WTC11 (cell line): ENCODE measurements at regions not wholly inside any gene's neighbourhood (a gene's known extent, or its start where the extent isn't known, plus 50 kb on each side); places are given as distances from the start of the nearest gene placed in this dataset.

Experiments used
- ATAC-seq: fragments of 200-7000 bp; cut with Tn5 transposase; 2 replicates; pipeline ENCODE4 v1.10.0; 2021; ENCODE audit warnings: mild to moderate bottlenecking, moderate library complexity
- CTCF ChIA-PET: fragments of 300-600 bp; sonication (Branson Sonifier 250); formaldehyde crosslinking; loops from one replicate; lab custom pipeline; 2021; ENCODE audit warnings: antibody characterized with exemption; lab: Charles Lee
- POLR2A ChIA-PET: fragments of 350-600 bp; sonication (Branson Sonifier 250); formaldehyde crosslinking; loops from one replicate; lab custom pipeline; 2021; ENCODE audit warnings: antibody characterized with exemption; lab: Charles Lee
- DNase-seq: peaks from one replicate; pipeline ENCODE4 v3.0.0; 2021; ENCODE audit warnings: low spot score
- H3K27ac Mint-ChIP-seq: 2 replicates; pipeline ENCODE4 v1.8.0; 2021; ENCODE audit warnings: mixed read lengths
- H3K27me3 Mint-ChIP-seq: 2 replicates; pipeline ENCODE4 v1.8.0; 2021; ENCODE audit warnings: low read depth, mild to moderate bottlenecking, moderate library complexity, mixed read lengths
- H3K36me3 Mint-ChIP-seq: 2 replicates; pipeline ENCODE4 v1.8.0; 2021; ENCODE audit warnings: mixed read lengths
- H3K4me1 Mint-ChIP-seq: 2 replicates; pipeline ENCODE4 v1.8.0; 2022; ENCODE audit warnings: mixed read lengths
- H3K4me3 Mint-ChIP-seq: 2 replicates; pipeline ENCODE4 v1.8.0; 2021; ENCODE audit warnings: mild to moderate bottlenecking, moderate library complexity, mixed read lengths
- H3K9me3 Mint-ChIP-seq: 2 replicates; pipeline ENCODE4 v1.8.0; 2021; ENCODE audit warnings: mixed read lengths
- ELF4 ChIP-seq: sonication (generic); formaldehyde crosslinking; IDR thresholded peaks from 2 replicates; pipeline ENCODE4 v1.8.1; 2022; ENCODE audit warnings: low read depth, mild to moderate bottlenecking, moderate library complexity, missing genetic modification reagents
- ETV6 ChIP-seq: sonication (generic); formaldehyde crosslinking; IDR thresholded peaks from 2 replicates; pipeline ENCODE4 v1.8.1; 2022; ENCODE audit warnings: mild to moderate bottlenecking, missing genetic modification reagents
- FOXJ3 ChIP-seq: sonication (generic); formaldehyde crosslinking; IDR thresholded peaks from 2 replicates; pipeline ENCODE4 v1.9.0; 2021; ENCODE audit warnings: missing genetic modification reagents, mild to moderate bottlenecking, borderline replicate concordance
- FOXK1 ChIP-seq: sonication (generic); formaldehyde crosslinking; IDR thresholded peaks from 2 replicates; pipeline ENCODE4 v1.8.0; 2022; ENCODE audit warnings: mild to moderate bottlenecking, moderate library complexity, missing genetic modification reagents
- FOXP1 ChIP-seq: sonication (generic); formaldehyde crosslinking; IDR thresholded peaks from 2 replicates; pipeline ENCODE4 v1.8.0; 2022; ENCODE audit warnings: missing genetic modification reagents, mild to moderate bottlenecking, moderate library complexity, borderline replicate concordance
- MXD4 ChIP-seq: fragments of 250-450 bp; sonication (Bioruptor Pico); IDR thresholded peaks from 2 replicates; pipeline ENCODE4 v1.8.0; 2021; ENCODE audit warnings: mild to moderate bottlenecking, moderate library complexity, borderline replicate concordance
- NFE2L1 ChIP-seq: sonication (generic); formaldehyde crosslinking; IDR thresholded peaks from 2 replicates; pipeline ENCODE4 v1.8.1; 2023; ENCODE audit warnings: missing genetic modification reagents
- NR3C1 ChIP-seq: sonication (generic); formaldehyde crosslinking; conservative IDR thresholded peaks from 2 replicates; pipeline ENCODE4 v1.8.1; 2023; ENCODE audit warnings: low read depth, mild to moderate bottlenecking, missing genetic modification reagents
- SMAD3 ChIP-seq: sonication (generic); formaldehyde crosslinking; IDR thresholded peaks from 2 replicates; pipeline ENCODE4 v1.8.0; 2022; ENCODE audit warnings: missing genetic modification reagents, mild to moderate bottlenecking, borderline replicate concordance
- TEAD4 ChIP-seq: sonication (generic); formaldehyde crosslinking; IDR thresholded peaks from 2 replicates; pipeline ENCODE4 v1.8.0; 2022; ENCODE audit warnings: mild to moderate bottlenecking, missing genetic modification reagents
- TP53 ChIP-seq: sonication (generic); formaldehyde crosslinking; IDR thresholded peaks from 2 replicates; pipeline ENCODE4 v1.8.1; 2023; ENCODE audit warnings: mild to moderate bottlenecking, missing genetic modification reagents
- ZBTB21 ChIP-seq: sonication (generic); formaldehyde crosslinking; IDR thresholded peaks from 2 replicates; pipeline ENCODE4 v1.8.1; 2023; ENCODE audit warnings: mild to moderate bottlenecking, missing genetic modification reagents, borderline replicate concordance
- ZNF263 ChIP-seq: sonication (generic); formaldehyde crosslinking; IDR thresholded peaks from 2 replicates; pipeline ENCODE4 v1.8.1; 2022; ENCODE audit warnings: low read depth, mild to moderate bottlenecking, moderate library complexity, missing genetic modification reagents
- TF ChIP-seq, protein P1 (sequence below): sonication (generic); formaldehyde crosslinking; IDR thresholded peaks from 2 replicates; pipeline ENCODE4 v1.8.1; 2023; ENCODE audit warnings: mild to moderate bottlenecking, missing genetic modification reagents
- TF ChIP-seq, protein P2 (sequence below): sonication (generic); formaldehyde crosslinking; IDR thresholded peaks from 2 replicates; pipeline ENCODE4 v1.8.1; 2023; ENCODE audit warnings: mild to moderate bottlenecking, moderate library complexity, missing genetic modification reagents
- TF ChIP-seq, protein P3 (sequence below): sonication (generic); formaldehyde crosslinking; IDR thresholded peaks from 2 replicates; pipeline ENCODE4 v1.8.1; 2022; ENCODE audit warnings: mild to moderate bottlenecking, moderate library complexity, missing genetic modification reagents
- TF ChIP-seq, protein P4 (sequence below): sonication (generic); formaldehyde crosslinking; IDR thresholded peaks from 2 replicates; pipeline ENCODE4 v1.8.1; 2022; ENCODE audit warnings: missing genetic modification reagents, borderline replicate concordance
- TF ChIP-seq, protein P5 (sequence below): sonication (generic); formaldehyde crosslinking; IDR thresholded peaks from 2 replicates; pipeline ENCODE4 v1.8.0; 2022; ENCODE audit warnings: mild to moderate bottlenecking, missing genetic modification reagents
- TF ChIP-seq, protein P6 (sequence below): sonication (generic); formaldehyde crosslinking; IDR thresholded peaks from 2 replicates; pipeline ENCODE4 v1.8.0; 2022; ENCODE audit warnings: mild to moderate bottlenecking, missing genetic modification reagents
- TF ChIP-seq, protein P7 (sequence below): fragments of 250-450 bp; sonication (Bioruptor Pico); IDR thresholded peaks from 2 replicates; pipeline ENCODE4 v1.9.0; 2021; ENCODE audit warnings: mild to moderate bottlenecking
- TF ChIP-seq, protein P8 (sequence below): sonication (generic); formaldehyde crosslinking; IDR thresholded peaks from 2 replicates; pipeline ENCODE4 v1.8.1; 2022; ENCODE audit warnings: low read depth, missing genetic modification reagents, borderline replicate concordance
- TF ChIP-seq, protein P9 (sequence below): sonication (generic); formaldehyde crosslinking; IDR thresholded peaks from 2 replicates; pipeline ENCODE4 v1.8.0; 2022; ENCODE audit warnings: mild to moderate bottlenecking, missing genetic modification reagents
- TF ChIP-seq, protein P10 (sequence below): sonication (generic); formaldehyde crosslinking; IDR thresholded peaks from 2 replicates; pipeline ENCODE4 v1.8.0; 2023; ENCODE audit warnings: missing genetic modification reagents

DNA sequence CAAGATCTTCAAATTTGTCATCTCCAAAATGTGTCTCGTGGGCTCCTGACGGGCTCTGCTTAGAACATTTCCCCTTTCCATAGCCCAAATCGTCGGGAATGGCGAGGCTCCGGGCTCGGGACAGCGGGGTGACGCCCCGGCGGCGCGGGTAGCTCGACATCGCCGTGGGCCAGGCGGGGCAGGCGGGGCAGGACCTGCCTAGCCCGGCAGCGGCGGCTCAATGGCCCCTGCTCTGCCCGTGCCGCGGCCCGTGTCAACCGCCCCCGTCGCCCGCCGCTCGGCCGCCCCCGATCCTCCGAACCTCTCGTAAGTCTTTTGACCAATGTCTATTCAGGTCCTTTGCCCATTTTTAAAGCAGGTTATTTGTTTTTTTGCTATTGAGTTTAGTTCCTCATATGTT is 111.2 kb downstream of the PMAIP1 start:
- Mint-ChIP-seq H3K9me3 (peaks cover 35% of the 10 kb centered on the region), H3K4me1 (0 out of 2 replicates have a peak, but pooled peaks cover 7% of the 10 kb centered on the region), H3K27ac (no peak overlapping the region), H3K36me3 (peaks cover 26% of the 10 kb centered on the region), H3K4me3 (no peak overlapping the region), H3K27me3 (no peaks in the 10 kb centered on the region)
- TF ChIP-seq, protein P1, sequence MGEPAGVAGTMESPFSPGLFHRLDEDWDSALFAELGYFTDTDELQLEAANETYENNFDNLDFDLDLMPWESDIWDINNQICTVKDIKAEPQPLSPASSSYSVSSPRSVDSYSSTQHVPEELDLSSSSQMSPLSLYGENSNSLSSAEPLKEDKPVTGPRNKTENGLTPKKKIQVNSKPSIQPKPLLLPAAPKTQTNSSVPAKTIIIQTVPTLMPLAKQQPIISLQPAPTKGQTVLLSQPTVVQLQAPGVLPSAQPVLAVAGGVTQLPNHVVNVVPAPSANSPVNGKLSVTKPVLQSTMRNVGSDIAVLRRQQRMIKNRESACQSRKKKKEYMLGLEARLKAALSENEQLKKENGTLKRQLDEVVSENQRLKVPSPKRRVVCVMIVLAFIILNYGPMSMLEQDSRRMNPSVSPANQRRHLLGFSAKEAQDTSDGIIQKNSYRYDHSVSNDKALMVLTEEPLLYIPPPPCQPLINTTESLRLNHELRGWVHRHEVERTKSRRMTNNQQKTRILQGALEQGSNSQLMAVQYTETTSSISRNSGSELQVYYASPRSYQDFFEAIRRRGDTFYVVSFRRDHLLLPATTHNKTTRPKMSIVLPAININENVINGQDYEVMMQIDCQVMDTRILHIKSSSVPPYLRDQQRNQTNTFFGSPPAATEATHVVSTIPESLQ (CRISPR knock-in tag): no peak
- TF ChIP-seq, protein P2, sequence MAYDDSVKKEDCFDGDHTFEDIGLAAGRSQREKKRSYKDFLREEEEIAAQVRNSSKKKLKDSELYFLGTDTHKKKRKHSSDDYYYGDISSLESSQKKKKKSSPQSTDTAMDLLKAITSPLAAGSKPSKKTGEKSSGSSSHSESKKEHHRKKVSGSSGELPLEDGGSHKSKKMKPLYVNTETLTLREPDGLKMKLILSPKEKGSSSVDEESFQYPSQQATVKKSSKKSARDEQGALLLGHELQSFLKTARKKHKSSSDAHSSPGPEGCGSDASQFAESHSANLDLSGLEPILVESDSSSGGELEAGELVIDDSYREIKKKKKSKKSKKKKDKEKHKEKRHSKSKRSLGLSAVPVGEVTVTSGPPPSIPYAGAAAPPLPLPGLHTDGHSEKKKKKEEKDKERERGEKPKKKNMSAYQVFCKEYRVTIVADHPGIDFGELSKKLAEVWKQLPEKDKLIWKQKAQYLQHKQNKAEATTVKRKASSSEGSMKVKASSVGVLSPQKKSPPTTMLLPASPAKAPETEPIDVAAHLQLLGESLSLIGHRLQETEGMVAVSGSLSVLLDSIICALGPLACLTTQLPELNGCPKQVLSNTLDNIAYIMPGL: no peak
- TF ChIP-seq ELF4 (CRISPR knock-in tag) (no peak), FOXK1 (CRISPR knock-in tag) (no peak)
- DNase-seq (no peak), ATAC-seq (no peak)
- POLR2A ChIA-PET: no interaction called here
- CTCF ChIA-PET: interaction anchor here (0.8 kb wide), 1 partner anchor 15 kb away, joined by 3 read pairs; no protein-coding TSS in a partner anchor

DNA sequence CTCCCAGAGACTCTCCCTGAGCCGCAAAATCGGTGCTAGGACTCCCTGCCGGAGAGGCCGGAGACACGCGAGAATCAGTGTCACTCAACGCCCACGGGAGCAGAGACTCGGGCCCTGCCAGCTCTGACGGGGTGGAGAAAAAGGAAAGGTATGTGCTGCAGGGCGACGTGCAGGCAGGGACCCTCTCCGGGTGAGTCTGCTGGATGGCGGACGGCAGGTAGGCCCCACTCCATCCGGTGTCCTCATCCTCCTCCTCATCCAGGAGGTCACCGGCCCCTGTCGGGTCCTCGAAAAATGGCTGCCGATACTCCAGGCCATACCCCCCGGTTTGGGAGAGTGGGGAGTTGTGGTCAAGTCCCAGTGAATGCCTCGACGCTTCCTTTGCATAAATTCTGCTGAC is 110.7 kb downstream of the PMAIP1 start:
- no peaks in the 10 kb centered on the region for H3K27me3 Mint-ChIP-seq
- H3K4me3 Mint-ChIP-seq: no peak overlapping the region
- peaks cover 26% of the 10 kb centered on the region for H3K36me3 Mint-ChIP-seq
- DNase-seq (no peak), ATAC-seq (no peak)
- TF ChIP-seq, protein P3, sequence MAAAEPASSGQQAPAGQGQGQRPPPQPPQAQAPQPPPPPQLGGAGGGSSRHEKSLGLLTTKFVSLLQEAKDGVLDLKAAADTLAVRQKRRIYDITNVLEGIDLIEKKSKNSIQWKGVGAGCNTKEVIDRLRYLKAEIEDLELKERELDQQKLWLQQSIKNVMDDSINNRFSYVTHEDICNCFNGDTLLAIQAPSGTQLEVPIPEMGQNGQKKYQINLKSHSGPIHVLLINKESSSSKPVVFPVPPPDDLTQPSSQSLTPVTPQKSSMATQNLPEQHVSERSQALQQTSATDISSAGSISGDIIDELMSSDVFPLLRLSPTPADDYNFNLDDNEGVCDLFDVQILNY (CRISPR knock-in tag): no peak
- TF ChIP-seq ZNF263 (CRISPR knock-in tag) (no peak), TEAD4 (CRISPR knock-in tag) (no peak), ETV6 (CRISPR knock-in tag) (no peak), FOXP1 (CRISPR knock-in tag) (no peak), FOXJ3 (CRISPR knock-in tag) (no peak), NR3C1 (no peak), MXD4 (CRISPR knock-in tag) (no peak), ZBTB21 (CRISPR knock-in tag) (no peak), TP53 (CRISPR knock-in tag) (no peak), SMAD3 (CRISPR knock-in tag) (no peak), NFE2L1 (no peak)
- TF ChIP-seq, protein P4, sequence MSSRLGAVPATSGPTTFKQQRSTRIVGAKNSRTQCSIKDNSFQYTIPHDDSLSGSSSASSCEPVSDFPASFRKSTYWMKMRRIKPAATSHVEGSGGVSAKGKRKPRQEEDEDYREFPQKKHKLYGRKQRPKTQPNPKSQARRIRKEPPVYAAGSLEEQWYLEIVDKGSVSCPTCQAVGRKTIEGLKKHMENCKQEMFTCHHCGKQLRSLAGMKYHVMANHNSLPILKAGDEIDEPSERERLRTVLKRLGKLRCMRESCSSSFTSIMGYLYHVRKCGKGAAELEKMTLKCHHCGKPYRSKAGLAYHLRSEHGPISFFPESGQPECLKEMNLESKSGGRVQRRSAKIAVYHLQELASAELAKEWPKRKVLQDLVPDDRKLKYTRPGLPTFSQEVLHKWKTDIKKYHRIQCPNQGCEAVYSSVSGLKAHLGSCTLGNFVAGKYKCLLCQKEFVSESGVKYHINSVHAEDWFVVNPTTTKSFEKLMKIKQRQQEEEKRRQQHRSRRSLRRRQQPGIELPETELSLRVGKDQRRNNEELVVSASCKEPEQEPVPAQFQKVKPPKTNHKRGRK (CRISPR knock-in tag): no peak
- TF ChIP-seq, protein P5, sequence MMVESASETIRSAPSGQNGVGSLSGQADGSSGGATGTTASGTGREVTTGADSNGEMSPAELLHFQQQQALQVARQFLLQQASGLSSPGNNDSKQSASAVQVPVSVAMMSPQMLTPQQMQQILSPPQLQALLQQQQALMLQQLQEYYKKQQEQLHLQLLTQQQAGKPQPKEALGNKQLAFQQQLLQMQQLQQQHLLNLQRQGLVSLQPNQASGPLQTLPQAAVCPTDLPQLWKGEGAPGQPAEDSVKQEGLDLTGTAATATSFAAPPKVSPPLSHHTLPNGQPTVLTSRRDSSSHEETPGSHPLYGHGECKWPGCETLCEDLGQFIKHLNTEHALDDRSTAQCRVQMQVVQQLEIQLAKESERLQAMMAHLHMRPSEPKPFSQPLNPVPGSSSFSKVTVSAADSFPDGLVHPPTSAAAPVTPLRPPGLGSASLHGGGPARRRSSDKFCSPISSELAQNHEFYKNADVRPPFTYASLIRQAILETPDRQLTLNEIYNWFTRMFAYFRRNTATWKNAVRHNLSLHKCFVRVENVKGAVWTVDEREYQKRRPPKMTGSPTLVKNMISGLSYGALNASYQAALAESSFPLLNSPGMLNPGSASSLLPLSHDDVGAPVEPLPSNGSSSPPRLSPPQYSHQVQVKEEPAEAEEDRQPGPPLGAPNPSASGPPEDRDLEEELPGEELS (CRISPR knock-in tag): no peak
- TF ChIP-seq, protein P6, sequence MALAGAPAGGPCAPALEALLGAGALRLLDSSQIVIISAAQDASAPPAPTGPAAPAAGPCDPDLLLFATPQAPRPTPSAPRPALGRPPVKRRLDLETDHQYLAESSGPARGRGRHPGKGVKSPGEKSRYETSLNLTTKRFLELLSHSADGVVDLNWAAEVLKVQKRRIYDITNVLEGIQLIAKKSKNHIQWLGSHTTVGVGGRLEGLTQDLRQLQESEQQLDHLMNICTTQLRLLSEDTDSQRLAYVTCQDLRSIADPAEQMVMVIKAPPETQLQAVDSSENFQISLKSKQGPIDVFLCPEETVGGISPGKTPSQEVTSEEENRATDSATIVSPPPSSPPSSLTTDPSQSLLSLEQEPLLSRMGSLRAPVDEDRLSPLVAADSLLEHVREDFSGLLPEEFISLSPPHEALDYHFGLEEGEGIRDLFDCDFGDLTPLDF (CRISPR knock-in tag): no peak
- TF ChIP-seq, protein P7, sequence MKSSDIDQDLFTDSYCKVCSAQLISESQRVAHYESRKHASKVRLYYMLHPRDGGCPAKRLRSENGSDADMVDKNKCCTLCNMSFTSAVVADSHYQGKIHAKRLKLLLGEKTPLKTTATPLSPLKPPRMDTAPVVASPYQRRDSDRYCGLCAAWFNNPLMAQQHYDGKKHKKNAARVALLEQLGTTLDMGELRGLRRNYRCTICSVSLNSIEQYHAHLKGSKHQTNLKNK: no peak
- TF ChIP-seq, protein P8, sequence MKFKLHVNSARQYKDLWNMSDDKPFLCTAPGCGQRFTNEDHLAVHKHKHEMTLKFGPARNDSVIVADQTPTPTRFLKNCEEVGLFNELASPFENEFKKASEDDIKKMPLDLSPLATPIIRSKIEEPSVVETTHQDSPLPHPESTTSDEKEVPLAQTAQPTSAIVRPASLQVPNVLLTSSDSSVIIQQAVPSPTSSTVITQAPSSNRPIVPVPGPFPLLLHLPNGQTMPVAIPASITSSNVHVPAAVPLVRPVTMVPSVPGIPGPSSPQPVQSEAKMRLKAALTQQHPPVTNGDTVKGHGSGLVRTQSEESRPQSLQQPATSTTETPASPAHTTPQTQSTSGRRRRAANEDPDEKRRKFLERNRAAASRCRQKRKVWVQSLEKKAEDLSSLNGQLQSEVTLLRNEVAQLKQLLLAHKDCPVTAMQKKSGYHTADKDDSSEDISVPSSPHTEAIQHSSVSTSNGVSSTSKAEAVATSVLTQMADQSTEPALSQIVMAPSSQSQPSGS (CRISPR knock-in tag): no peak
- TF ChIP-seq, protein P9, sequence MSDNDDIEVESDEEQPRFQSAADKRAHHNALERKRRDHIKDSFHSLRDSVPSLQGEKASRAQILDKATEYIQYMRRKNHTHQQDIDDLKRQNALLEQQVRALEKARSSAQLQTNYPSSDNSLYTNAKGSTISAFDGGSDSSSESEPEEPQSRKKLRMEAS (CRISPR knock-in tag): no peak
- TF ChIP-seq, protein P10, sequence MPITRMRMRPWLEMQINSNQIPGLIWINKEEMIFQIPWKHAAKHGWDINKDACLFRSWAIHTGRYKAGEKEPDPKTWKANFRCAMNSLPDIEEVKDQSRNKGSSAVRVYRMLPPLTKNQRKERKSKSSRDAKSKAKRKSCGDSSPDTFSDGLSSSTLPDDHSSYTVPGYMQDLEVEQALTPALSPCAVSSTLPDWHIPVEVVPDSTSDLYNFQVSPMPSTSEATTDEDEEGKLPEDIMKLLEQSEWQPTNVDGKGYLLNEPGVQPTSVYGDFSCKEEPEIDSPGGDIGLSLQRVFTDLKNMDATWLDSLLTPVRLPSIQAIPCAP (CRISPR knock-in tag): no peak
- H3K9me3 Mint-ChIP-seq: peaks cover 39% of the 10 kb centered on the region
- ChIA-PET CTCF (interaction anchor here (0.8 kb wide), 1 partner anchor 14 kb away, joined by 3 read pairs; no protein-coding TSS in a partner anchor), POLR2A (no interaction called here)
- H3K4me1 Mint-ChIP-seq: 0 out of 2 replicates have a peak, but pooled peaks cover 7% of the 10 kb centered on the region
- no peak overlapping the region for H3K27ac Mint-ChIP-seq
